ENCODE measurements at regions not wholly inside any gene's neighbourhood (a gene's known extent, or its start where the extent isn't known, plus 50 kb on each side); places are given as distances from the start of the nearest gene placed in this dataset.

- no peak for DNase-seq
These were observed 522.1 kb downstream of the NR4A2 start for GRCh38 chr2:155810411-155810810.

- no peak for DNase-seq
These were observed 529.6 kb downstream of the NR4A2 start for GRCh38 chr2:155802888-155803287.

- DNase-seq, result no peak
These were observed 539.9 kb downstream of the NR4A2 start for GRCh38 chr2:155792666-155793065.

GRCh38 chr2:155770516-155770915, 562.0 kb downstream of the NR4A2 start:
- DNase-seq, result no peak

GRCh38 chr2:155766342-155767115, 566.0 kb downstream of the NR4A2 start:
- no peak for DNase-seq

- DNase-seq, result no peak
These were observed 577.0 kb downstream of the NR4A2 start for GRCh38 chr2:155755481-155755880.

GRCh38 chr2:155748131-155748530, 584.4 kb downstream of the NR4A2 start:
- no peak for DNase-seq

- no peak for DNase-seq
These were observed 585.0 kb downstream of the NR4A2 start for GRCh38 chr2:155747531-155747930.

- DNase-seq, result peak in 49 of 56 donors; percentile 3 to 81 (median 54)
These were observed 599.2 kb downstream of the NR4A2 start for GRCh38 chr2:155733091-155733853.

- DNase-seq, result no peak
These were observed 601.7 kb downstream of the NR4A2 start for GRCh38 chr2:155730804-155731203.

GRCh38 chr2:155727187-155727895, 605.2 kb downstream of the NR4A2 start:
- no peak for DNase-seq

- DNase-seq, result no peak
These were observed 610.2 kb downstream of the NR4A2 start for GRCh38 chr2:155722290-155722689.

GRCh38 chr2:155715705-155716104, 616.8 kb downstream of the NR4A2 start:
- DNase-seq, result no peak

GRCh38 chr2:155714983-155715382, 617.5 kb downstream of the NR4A2 start:
- DNase-seq, result peak in 1 of 56 donors; percentile 21

- DNase-seq, result peak in 2 of 56 donors; percentile 5 to 6
These were observed 624.5 kb downstream of the NR4A2 start for GRCh38 chr2:155708071-155708470.

GRCh38 chr2:155703917-155704316, 628.6 kb downstream of the NR4A2 start:
- no peak for DNase-seq

- no peak for DNase-seq
These were observed 629.5 kb downstream of the NR4A2 start for GRCh38 chr2:155703048-155703447.

GRCh38 chr2:155701721-155702120, 630.8 kb downstream of the NR4A2 start:
- no peak for DNase-seq

GRCh38 chr2:155696571-155696970, 636.0 kb downstream of the NR4A2 start:
- no peak for DNase-seq

- no peak for DNase-seq
These were observed 637.0 kb downstream of the NR4A2 start for GRCh38 chr2:155695505-155695904.

- DNase-seq, result no peak
These were observed 639.7 kb downstream of the NR4A2 start for GRCh38 chr2:155692856-155693255.

- DNase-seq, result no peak
These were observed 640.4 kb downstream of the NR4A2 start for GRCh38 chr2:155692106-155692505.

Measured in nucleus accumbens (tissue), 56 donors.